Lung (tissue), 11 donors: ENCODE measurements at regions not wholly inside any gene's neighbourhood (a gene's known extent, or its start where the extent isn't known, plus 50 kb on each side); places are given as distances from the start of the nearest gene placed in this dataset.

Source experiments
- ATAC-seq: fragments of 200-7000 bp; cut with Tn5 transposase; one replicate; pipeline ENCODE4 v1.9.1; 2020; ENCODE audit warnings: moderate number of reproducible peaks; ENCODE audit not compliant: insufficient read depth, low FRiP score
- DNase-seq, 3 donors: peaks; one replicate each; pipeline ENCODE4 v3.0.0-alpha.2; 2013 to 2017
- H3K27ac ChIP-seq, 2 donors: one replicate each; pipeline ENCODE4 v1.5.1; 2013; ENCODE audit warnings: mild to moderate bottlenecking in 2 of 2, moderate library complexity in 2 of 2, control low read depth in 1 of 2, inconsistent platforms in 1 of 2, low read depth in 1 of 2, low read length in 1 of 2
- H3K27me3 ChIP-seq, 3 donors: one replicate each; pipeline ENCODE4 v1.5.1; 2013; ENCODE audit warnings: low read length in 2 of 3; ENCODE audit not compliant: control insufficient read depth in 3 of 3, insufficient read depth in 3 of 3
- H3K36me3 ChIP-seq, 4 donors: one replicate each; pipeline ENCODE4 v1.5.1; 2013; ENCODE audit warnings: low read length in 4 of 4, mild to moderate bottlenecking in 1 of 4, moderate library complexity in 1 of 4; ENCODE audit not compliant: control insufficient read depth in 4 of 4, insufficient read depth in 4 of 4
- H3K4me1 ChIP-seq, 5 donors: one replicate each; pipeline ENCODE4 v1.5.1; 2013; ENCODE audit warnings: low read length in 5 of 5, mild to moderate bottlenecking in 2 of 5, moderate library complexity in 1 of 5; ENCODE audit not compliant: control insufficient read depth in 5 of 5, insufficient read depth in 5 of 5
- H3K4me3 ChIP-seq: one replicate; pipeline ENCODE4 v1.5.1; 2013; ENCODE audit warnings: mild to moderate bottlenecking, control low read depth, moderate library complexity
- H3K9ac ChIP-seq, 2 donors: one replicate each; pipeline ENCODE4 v1.5.1; 2013; ENCODE audit warnings: low read length in 2 of 2, control low read depth in 1 of 2; ENCODE audit not compliant: insufficient read depth in 1 of 2
- H3K9me3 ChIP-seq, 4 donors: one replicate each; pipeline ENCODE4 v1.5.1; 2013; ENCODE audit warnings: low read length in 3 of 4, mild to moderate bottlenecking in 1 of 4, moderate library complexity in 1 of 4; ENCODE audit not compliant: control insufficient read depth in 4 of 4, insufficient read depth in 3 of 4
- CTCF ChIP-seq: IDR thresholded peaks from 2 replicates; pipeline ENCODE4 v1.5.1; 2012; ENCODE audit warnings: mild to moderate bottlenecking; ENCODE audit errors: control extremely low read depth, extremely low read depth
- WGBS, 2 donors: extraction: QIAGEN DNeasy Blood & Tissue Kit; methylation state at CpG; one replicate each; pipeline ENCODE4 v1.1.7; 2013; 5-methylcytosine and 5-hydroxymethylcytosine counted together
- donor health status: control.
- donor health status: control.
- donor health status: Bipolar disorder and iron deficiency.
- donor health status: healthy.
- donor health status: DM: yes; HTN: yes; CAD: no.

- Histone ChIP-seq H3K27ac (no peak overlapping the region), H3K27me3 (peaks cover 0 to 5% (median 0%) of the 10 kb centered on the region in 3 donors), H3K4me1 (peaks cover 0 to 3% (median 0%) of the 10 kb centered on the region in 5 donors), H3K9me3 (no peaks in the 10 kb centered on the region), H3K4me3 (no peak overlapping the region), H3K36me3 (no peaks in the 10 kb centered on the region), H3K9ac (no peak overlapping the region)
- no peak for TF ChIP-seq CTCF
- DNase-seq, result no peak
- no peak for ATAC-seq
- WGBS, 2 donors, result 71 to 80% methylated on average over 6 of the region's 6 CpGs
These were observed 466.7 kb upstream of the B3GAT1 start for GRCh38 chr11:134878785-134879184.

- Histone ChIP-seq H3K27ac (no peak overlapping the region), H3K9ac (no peak overlapping the region), H3K9me3 (no peaks in the 10 kb centered on the region), H3K4me1 (peaks cover 0 to 3% (median 0%) of the 10 kb centered on the region in 5 donors), H3K4me3 (no peak overlapping the region), H3K36me3 (no peaks in the 10 kb centered on the region), H3K27me3 (peaks cover 0 to 2% (median 0%) of the 10 kb centered on the region in 3 donors)
- ATAC-seq, result no peak
- WGBS, 2 donors, result 77 to 84% methylated on average over 8 of the region's 8 CpGs
- no peak for TF ChIP-seq CTCF
- DNase-seq, result no peak
These were observed 464.2 kb upstream of the B3GAT1 start for GRCh38 chr11:134876226-134876625.

- H3K9me3 ChIP-seq, result no peaks in the 10 kb centered on the region
- no peaks in the 10 kb centered on the region for H3K36me3 ChIP-seq
- H3K27ac ChIP-seq, result no peak overlapping the region
- no peaks in the 10 kb centered on the region for H3K4me1 ChIP-seq
- TF ChIP-seq CTCF, result no peak
- H3K9ac ChIP-seq, result no peak overlapping the region
- peaks cover 0 to 6% (median 0%) of the 10 kb centered on the region in 3 donors for H3K27me3 ChIP-seq
- ATAC-seq, result no peak
- WGBS, 2 donors, result 85 to 90% methylated on average over 11 of the region's 11 CpGs
- no peak for DNase-seq
- no peak overlapping the region for H3K4me3 ChIP-seq
These were observed 455.1 kb upstream of the B3GAT1 start for GRCh38 chr11:134866981-134867675.

- H3K9ac ChIP-seq, result no peak overlapping the region
- no peaks in the 10 kb centered on the region for H3K4me1 ChIP-seq
- DNase-seq (no peak), ATAC-seq (no peak)
- no peaks in the 10 kb centered on the region for H3K36me3 ChIP-seq
- no peak overlapping the region for H3K27ac ChIP-seq
- H3K27me3 ChIP-seq, result peaks cover 0 to 6% (median 0%) of the 10 kb centered on the region in 3 donors
- no peak for TF ChIP-seq CTCF
- H3K9me3 ChIP-seq, result no peaks in the 10 kb centered on the region
- no peak overlapping the region for H3K4me3 ChIP-seq
- 71 to 83% methylated on average over 6 of the region's 6 CpGs for whole genome bisulfite sequencing, 2 donors
These were observed 454.2 kb upstream of the B3GAT1 start for GRCh38 chr11:134866215-134866614.
